Body of pancreas (tissue), 4 donors: ENCODE measurements at regions not wholly inside any gene's neighbourhood (a gene's known extent, or its start where the extent isn't known, plus 50 kb on each side); places are given as distances from the start of the nearest gene placed in this dataset.

ENCODE experiments used
- CTCF ChIP-seq, 7 experiments: fragments of 450-650 bp in 4 of 7; fragments of 200-600 bp in 3 of 7; sonication (generic) in 3 of 7; IDR thresholded peaks; one replicate each; pipeline ENCODE4 v1.5.1; 2016 to 2019; ENCODE audit warnings: antibody characterized with exemption in 7 of 7
- POLR2A ChIP-seq, 3 donors: fragments of 450-650 bp; IDR thresholded peaks; one replicate each; pipeline ENCODE4 v1.6.1; 2016; ENCODE audit warnings: antibody characterized with exemption in 3 of 3, mild to moderate bottlenecking in 2 of 3

- TF ChIP-seq CTCF (IDR thresholded peaks at IDR 0.05): no peak
- TF ChIP-seq POLR2A (IDR thresholded peaks at IDR 0.05): no peak
These were observed 401.1 kb downstream of the EFNA5 start for GRCh38 chr5:107269678-107270077.
